GM21360 (cell line): ENCODE measurements at regions not wholly inside any gene's neighbourhood (a gene's known extent, or its start where the extent isn't known, plus 50 kb on each side); places are given as distances from the start of the nearest gene placed in this dataset.

Experiments
- ATAC-seq: cut with Tn5 transposase; IDR thresholded peaks from one replicate; pipeline ENCODE4 v1.9.1; 2021; ENCODE audit warnings: mild to moderate bottlenecking, moderate library complexity; ENCODE audit not compliant: unreplicated experiment

GRCh38 chr18:78650926-78651325 lies 328.7 kb upstream of the SALL3 start:
- ATAC-seq, result no peak

GRCh38 chr18:78652001-78652545 lies 327.5 kb upstream of the SALL3 start:
- ATAC-seq, result no peak

GRCh38 chr18:78655921-78656320 lies 323.7 kb upstream of the SALL3 start:
- no peak for ATAC-seq

DNA sequence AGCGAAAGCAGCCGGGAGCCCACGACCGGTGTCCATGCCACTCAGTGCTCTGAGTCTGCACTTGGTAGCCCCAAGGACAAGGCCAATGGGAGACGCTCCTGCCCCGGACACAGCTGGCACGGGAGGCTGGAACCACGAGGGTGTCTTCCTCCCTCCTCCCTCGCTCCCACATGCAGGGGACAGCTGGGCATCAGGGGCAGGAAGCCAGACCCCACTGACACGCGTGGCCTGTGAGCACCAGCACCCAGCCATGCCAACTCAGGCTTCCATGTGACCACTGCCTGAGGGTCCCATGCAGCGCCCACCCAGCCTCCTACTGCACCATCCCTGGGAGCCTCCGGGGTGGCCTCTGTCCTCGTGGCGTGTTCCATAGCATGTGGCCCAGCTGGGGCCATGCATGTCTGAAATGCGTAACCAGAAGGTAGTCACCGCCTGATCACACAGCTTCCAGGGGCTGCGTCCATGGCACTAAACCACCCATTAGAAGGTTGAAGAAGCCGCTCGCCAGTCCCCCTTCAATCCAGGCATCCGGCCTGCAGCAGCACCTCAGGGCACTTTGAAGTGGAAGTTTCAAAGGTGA lies 323.2 kb upstream of the SALL3 start:
- ATAC-seq, result no peak

GRCh38 chr18:78658531-78658930 lies 321.1 kb upstream of the SALL3 start:
- no peak for ATAC-seq

- no peak for ATAC-seq
These were observed 320.6 kb upstream of the SALL3 start for GRCh38 chr18:78659057-78659456.

GRCh38 chr18:78659748-78660147 lies 319.9 kb upstream of the SALL3 start:
- ATAC-seq, result no peak

DNA sequence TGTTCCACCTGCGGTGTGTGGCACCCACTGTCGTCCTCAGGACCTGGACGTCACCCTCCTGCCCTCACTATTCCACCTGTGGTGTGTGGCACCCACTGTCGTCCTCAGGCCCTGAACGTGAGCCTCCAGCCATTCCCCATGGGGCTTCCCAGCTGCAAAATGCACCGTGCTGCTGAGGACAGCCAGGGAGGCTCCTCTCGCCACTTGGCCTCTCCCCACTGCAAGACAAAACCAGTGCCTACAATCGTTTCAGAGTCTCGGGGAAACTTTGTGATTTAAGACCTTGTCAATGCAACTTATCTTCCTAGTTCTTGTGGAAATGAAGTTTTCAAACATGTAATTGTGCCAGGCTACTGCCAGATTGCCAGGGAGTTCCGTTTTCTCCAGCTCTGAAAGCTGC lies 319.3 kb upstream of the SALL3 start:
- ATAC-seq, result no peak

GRCh38 chr18:78661316-78661715 lies 318.3 kb upstream of the SALL3 start:
- ATAC-seq, result no peak

DNA sequence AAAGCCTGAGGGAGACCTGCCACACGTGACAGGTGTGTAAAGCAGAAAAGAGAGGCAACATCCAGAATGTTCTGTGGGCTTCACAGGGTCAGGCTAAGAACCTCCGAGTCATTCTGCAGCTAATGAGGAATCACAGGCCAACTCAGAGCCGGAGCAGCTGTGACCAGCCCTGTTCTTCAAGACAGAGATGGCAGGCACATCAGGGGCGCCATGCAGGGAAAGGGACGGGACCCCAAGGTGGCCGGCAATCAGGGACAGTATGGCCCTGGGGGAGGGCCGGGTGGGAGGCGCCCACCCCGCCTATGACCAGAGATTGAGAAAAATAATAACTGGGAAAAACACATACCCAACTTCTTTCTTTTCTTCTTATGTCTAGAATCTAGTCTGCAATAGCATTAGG lies 316.7 kb upstream of the SALL3 start:
- ATAC-seq, result no peak

DNA sequence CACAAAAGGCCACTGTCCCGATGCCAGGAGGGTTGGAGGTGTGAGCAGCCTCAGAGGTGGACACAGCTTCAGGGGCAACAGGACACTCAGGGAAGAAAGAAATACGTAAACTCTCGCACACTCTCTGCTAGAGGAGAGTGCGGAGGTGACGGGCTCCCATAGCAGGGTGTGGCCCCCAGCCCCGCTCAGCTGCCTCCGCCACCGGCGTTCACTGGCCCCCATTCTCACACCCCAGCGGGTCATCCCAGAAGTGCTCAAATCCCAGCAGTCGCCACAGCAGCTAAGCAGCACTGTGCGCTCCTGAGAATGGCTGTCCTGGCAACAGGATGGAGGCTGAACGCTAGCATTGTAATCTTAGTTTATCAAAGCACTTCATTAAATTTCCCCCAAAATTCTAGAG lies 315.6 kb upstream of the SALL3 start:
- ATAC-seq, result no peak

DNA sequence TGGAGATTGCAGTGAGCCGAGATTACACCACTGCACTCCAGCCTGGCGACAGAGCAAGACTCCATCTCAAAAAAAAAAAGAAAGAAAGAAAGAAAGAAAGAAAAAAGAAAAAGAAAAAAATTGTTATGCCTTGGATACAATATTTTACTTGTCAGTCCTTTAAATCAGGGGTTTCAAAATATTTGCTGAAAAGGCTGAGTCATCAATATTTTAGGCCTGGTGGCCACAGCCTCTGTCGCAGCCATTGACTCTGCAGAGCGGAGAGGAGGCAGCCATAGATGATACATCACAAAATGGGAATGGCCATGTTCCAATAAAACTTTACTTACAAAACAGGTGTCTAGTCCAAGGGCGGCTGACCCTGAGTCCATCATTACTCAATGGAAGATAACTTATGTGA lies 314.8 kb upstream of the SALL3 start:
- no peak for ATAC-seq

GRCh38 chr18:78665644-78666043 lies 314.0 kb upstream of the SALL3 start:
- ATAC-seq, result no peak

DNA sequence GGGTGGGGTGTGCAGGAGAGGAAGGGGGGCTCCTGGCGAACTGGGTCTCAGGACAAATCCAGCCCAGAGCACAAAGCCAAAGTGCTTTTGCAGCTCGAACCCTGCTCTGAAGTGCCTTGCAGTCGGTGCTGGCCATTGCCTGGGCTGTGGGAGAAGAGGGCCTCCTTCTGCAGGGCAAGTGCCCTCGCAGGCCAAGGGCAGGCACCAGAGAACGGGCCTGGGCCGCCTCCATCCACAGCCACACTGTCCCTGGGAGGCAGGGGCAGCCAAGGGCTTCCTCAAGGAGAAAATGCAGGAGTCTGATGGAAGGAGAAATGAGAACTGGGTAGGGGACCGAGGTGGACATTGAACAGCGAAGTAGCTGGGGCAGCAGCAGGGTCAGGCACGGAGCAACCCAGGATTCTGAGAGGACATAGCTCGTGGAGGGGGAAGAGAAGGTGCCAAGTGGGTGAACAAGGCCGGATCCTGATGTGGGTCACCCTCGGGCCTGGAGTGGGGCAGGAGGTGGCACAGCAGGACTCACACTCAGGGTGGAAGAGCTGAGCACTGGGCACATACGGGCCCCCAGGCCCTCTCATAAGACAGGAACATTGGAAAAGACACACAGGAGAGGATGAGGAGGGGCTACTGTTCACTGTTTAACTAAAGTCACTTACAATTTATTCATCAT lies 312.8 kb upstream of the SALL3 start:
- ATAC-seq, result no peak

DNA sequence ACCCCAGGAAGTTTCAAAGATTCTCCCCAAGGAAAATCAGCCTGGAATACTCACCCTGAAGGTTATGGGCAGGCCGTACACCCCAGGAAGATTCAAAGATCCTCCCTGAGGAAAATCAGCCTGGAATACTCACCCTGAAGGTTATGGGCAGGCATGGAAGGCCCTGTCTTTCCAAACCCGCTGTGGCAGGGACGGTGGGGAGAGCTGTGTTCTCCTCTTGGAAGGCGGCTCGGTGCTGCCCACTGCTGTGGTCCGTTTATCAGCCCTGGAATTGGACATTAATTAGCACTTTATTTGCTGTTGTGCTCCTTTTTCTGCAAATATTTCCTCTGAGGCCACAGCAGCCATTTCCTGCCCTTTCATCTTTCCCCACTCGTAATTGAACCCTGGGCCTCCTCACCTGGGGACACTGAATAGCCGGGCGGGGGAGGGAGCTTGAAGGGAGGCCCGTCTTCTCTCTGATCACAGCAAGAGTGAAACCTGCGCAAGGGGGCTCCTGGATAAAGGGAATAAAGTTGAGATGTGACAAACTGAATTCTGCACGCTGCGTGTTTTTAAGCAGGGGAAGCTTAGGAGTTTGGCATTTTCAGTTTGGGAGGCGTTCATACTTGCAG lies 308.7 kb upstream of the SALL3 start:
- no peak for ATAC-seq

DNA sequence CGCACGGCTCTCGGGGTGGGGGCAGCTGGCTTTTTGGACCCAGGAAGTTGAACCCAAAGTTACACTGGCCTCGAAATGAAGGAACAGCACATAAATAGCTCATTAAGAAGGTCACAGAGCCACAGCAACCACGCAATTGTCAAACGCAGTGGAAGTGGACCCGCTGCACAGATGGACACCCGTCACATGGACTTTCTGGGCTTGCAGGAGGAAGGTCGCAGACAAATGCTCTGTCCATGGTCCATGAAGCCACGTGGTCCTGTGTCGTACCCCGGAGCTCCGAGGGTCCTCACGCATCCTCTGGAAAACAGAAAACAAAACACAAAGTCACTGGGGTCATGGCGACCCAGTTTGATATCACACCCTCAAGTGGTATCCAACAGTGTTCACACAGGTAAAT lies 308.1 kb upstream of the SALL3 start:
- ATAC-seq, result no peak

DNA sequence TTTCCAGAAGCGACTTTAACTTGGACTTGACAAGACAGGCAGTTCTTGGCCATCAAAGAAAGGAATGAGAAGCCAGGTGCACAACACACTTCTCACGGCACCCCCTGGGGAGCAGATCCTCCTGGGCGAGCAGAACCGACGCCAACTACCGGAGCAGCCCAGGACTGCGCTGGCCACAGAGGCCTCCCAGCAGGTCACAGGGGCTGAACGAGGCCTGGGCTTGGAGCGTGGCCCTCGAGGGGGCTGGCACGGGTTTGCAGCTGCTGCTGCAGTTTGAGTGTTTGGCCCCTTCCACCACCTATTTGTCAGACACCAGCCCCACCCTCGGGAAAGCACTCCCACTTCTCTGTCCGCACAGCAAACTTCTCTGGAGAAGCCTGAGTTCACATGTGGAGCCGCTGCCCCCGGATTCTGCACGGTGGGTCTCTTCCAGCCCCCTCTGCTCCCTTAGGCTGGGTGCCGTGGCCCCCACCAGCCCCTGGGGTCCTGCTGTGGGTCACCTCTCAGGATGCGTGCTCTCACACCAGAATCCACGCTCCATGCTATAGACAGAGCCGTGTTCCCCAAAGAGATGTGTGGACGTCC lies 306.7 kb upstream of the SALL3 start:
- no peak for ATAC-seq

GRCh38 chr18:78673516-78674321 lies 305.9 kb upstream of the SALL3 start:
- no peak for ATAC-seq

GRCh38 chr18:78675231-78675630 lies 304.4 kb upstream of the SALL3 start:
- no peak for ATAC-seq

- no peak for ATAC-seq
These were observed 302.8 kb upstream of the SALL3 start for GRCh38 chr18:78676622-78677482.
